GM23338 (cell line): ENCODE measurements at regions not wholly inside any gene's neighbourhood (a gene's known extent, or its start where the extent isn't known, plus 50 kb on each side); places are given as distances from the start of the nearest gene placed in this dataset.

Experiments used
- CREB1 ChIP-seq: fragments of 250-450 bp; sonication (Bioruptor Pico); IDR thresholded peaks from 2 replicates; pipeline ENCODE4 v1.5.0; 2020; ENCODE audit warnings: low read depth, mild to moderate bottlenecking, moderate library complexity
- ETS1 ChIP-seq: IDR thresholded peaks from 2 replicates; pipeline ENCODE4 v1.6.1; 2016; ENCODE audit warnings: antibody characterized with exemption
- EZH2 ChIP-seq: fragments of 200-600 bp; sonication (generic); IDR thresholded peaks from one replicate; pipeline ENCODE4 v1.8.0; 2017; ENCODE audit warnings: antibody characterized with exemption, mild to moderate bottlenecking, low read depth; ENCODE audit not compliant: unreplicated experiment
- EZH2phosphoT487 ChIP-seq: fragments of 200-600 bp; sonication (generic); IDR thresholded peaks from one replicate; pipeline ENCODE4 v1.8.1; 2018; ENCODE audit warnings: antibody characterized with exemption; ENCODE audit not compliant: unreplicated experiment
- JUNB ChIP-seq: IDR thresholded peaks from one replicate; pipeline ENCODE4 v1.6.1; 2016; ENCODE audit warnings: antibody characterized with exemption; ENCODE audit not compliant: unreplicated experiment
- NANOG ChIP-seq: IDR thresholded peaks from 2 replicates; pipeline ENCODE4 v1.6.1; 2016; ENCODE audit warnings: antibody characterized with exemption, borderline replicate concordance
- POLR2AphosphoS5 ChIP-seq: IDR thresholded peaks from 2 replicates; pipeline ENCODE4 v1.6.1; 2016; ENCODE audit warnings: antibody characterized with exemption, low read depth
- REST ChIP-seq: IDR thresholded peaks from one replicate; pipeline ENCODE4 v1.6.1; 2018; ENCODE audit warnings: antibody characterized with exemption; ENCODE audit not compliant: unreplicated experiment
- ZNF331 ChIP-seq: fragments of 250-450 bp; sonication (Bioruptor Pico); IDR thresholded peaks from 2 replicates; pipeline ENCODE4 v1.5.0; 2020; ENCODE audit warnings: low read depth, mild to moderate bottlenecking, moderate library complexity
- TF ChIP-seq, protein P1 (sequence below), 2 experiments: fragments of 200-600 bp in 1 of 2; sonication (generic) in 1 of 2; conservative IDR thresholded peaks; 2 replicates each; pipeline versions ENCODE4 v1.5.1 to v1.6.1; 2016 to 2017; ENCODE audit warnings: antibody characterized with exemption in 2 of 2, low read depth in 2 of 2, mild to moderate bottlenecking in 2 of 2, moderate library complexity in 1 of 2

DNA sequence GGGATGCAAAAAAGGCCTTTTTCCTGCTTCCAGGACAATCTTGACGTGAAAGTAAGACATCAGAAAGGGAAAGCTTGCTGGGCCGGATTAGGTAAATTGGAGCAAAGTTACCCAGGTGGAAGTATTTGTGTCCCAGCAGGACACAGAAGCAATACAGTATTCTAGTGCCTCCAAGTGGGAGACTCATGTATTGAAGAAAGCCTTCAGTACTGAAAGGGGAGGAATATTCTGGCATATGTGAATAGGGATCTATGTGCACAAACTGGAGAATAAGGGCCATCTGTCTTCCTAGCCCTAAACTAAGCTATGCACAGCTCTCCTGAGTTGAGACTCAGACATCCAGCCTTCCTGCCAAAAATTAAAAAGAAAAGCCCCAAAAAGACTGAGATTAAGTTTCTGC, 327.3 kb upstream of the CDH8 start:
- TF ChIP-seq, protein P1, sequence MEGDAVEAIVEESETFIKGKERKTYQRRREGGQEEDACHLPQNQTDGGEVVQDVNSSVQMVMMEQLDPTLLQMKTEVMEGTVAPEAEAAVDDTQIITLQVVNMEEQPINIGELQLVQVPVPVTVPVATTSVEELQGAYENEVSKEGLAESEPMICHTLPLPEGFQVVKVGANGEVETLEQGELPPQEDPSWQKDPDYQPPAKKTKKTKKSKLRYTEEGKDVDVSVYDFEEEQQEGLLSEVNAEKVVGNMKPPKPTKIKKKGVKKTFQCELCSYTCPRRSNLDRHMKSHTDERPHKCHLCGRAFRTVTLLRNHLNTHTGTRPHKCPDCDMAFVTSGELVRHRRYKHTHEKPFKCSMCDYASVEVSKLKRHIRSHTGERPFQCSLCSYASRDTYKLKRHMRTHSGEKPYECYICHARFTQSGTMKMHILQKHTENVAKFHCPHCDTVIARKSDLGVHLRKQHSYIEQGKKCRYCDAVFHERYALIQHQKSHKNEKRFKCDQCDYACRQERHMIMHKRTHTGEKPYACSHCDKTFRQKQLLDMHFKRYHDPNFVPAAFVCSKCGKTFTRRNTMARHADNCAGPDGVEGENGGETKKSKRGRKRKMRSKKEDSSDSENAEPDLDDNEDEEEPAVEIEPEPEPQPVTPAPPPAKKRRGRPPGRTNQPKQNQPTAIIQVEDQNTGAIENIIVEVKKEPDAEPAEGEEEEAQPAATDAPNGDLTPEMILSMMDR (conservative IDR thresholded peaks at IDR 0.05; ENCODE audit: low read depth in 2 of 2): peak; percentile 58 to 71
- TF ChIP-seq POLR2AphosphoS5: no peak
- no peak for TF ChIP-seq EZH2
- TF ChIP-seq EZH2phosphoT487: no peak
- no peak for TF ChIP-seq REST
- TF ChIP-seq CREB1 (CRISPR knock-in tag): no peak
- no peak for TF ChIP-seq ETS1
- TF ChIP-seq ZNF331 (CRISPR knock-in tag): no peak
- TF ChIP-seq JUNB: no peak
- no peak for TF ChIP-seq NANOG
